Right lobe of liver (tissue), 4 donors: ENCODE measurements at regions not wholly inside any gene's neighbourhood (a gene's known extent, or its start where the extent isn't known, plus 50 kb on each side); places are given as distances from the start of the nearest gene placed in this dataset.

Source experiments
- CTCF ChIP-seq, 4 donors: fragments of 200-600 bp in 3 of 4; fragments of 450-650 bp in 1 of 4; IDR thresholded peaks; one replicate each; pipeline versions ENCODE4 v1.5.1 to v1.8.0; 2016 to 2022; ENCODE audit warnings: antibody characterized with exemption in 4 of 4, mild to moderate bottlenecking in 2 of 4
- POLR2A ChIP-seq: fragments of 450-650 bp; IDR thresholded peaks from one replicate; pipeline ENCODE4 v1.6.1; 2017; ENCODE audit warnings: antibody characterized with exemption, mild to moderate bottlenecking
- donor health status: DM: no; HTN: no; CAD: no.
- donor health status: DM: no; HTN: no; CAD: no.
- donor health status: DM: no; HTN: yes; CAD: no.

DNA sequence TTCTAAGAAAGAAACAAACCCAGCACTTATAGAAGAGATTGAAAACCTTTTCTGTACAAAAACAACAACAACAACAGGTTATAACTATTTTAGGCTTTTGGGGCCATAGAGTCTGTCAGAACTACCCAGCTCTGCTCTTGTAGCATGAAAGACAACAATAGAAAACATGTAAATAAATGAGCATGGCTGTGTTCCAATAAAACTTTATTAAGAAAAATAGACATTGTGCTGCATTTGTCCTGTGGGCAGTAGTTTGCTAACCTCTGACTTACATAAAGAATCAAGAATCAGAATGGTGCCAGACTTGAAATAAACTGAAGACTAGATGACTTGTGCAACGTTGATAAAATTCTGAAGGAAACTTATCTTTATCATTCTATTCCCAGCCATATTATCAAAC, 617.5 kb downstream of the DIAPH3 start:
- TF ChIP-seq CTCF (IDR thresholded peaks at IDR 0.05) (no peak), POLR2A (no peak)
